HG03066 (cell line): ENCODE measurements at regions not wholly inside any gene's neighbourhood (a gene's known extent, or its start where the extent isn't known, plus 50 kb on each side); places are given as distances from the start of the nearest gene placed in this dataset.

ENCODE experiments used
- ATAC-seq: cut with Tn5 transposase; IDR thresholded peaks from one replicate; pipeline ENCODE4 v1.9.1; 2021; ENCODE audit warnings: low read depth; ENCODE audit not compliant: unreplicated experiment

DNA sequence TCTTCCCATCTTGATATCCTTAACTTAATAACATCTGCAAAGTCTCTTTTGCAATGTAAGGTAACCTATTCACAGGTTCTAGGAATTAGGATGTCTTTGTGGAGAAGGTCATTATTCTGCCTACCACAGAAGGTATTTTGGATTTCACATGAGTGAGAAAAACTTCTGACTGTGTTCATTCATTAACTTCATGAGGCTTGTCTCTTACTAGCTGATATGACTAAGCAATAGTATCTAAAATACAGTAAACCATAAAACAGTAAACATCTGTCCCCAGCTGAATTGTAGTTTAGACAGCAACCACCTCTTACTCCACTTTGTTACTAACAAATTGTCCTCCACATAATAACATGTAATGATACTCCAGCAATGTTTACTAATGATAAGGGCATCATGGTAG lies 198.1 kb downstream of the SEC23A start:
- no peak for ATAC-seq

DNA sequence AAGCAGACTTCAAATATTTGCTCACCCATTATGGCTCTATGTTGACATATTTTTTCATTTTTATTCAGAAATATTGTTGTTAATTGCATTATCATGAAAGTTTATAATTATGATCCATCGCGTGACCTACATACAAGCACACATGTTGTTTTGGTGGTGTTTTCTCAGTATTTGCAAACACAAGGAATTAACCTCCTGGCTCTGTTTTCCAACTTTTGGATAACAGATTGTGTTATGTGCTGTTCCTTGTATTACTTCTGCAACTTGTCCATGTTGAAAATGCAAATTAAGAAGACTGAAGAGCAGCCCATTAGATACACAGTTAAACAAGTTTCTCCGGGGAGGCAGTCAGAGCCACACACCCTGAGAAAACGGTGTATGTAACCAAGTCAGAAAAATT lies 201.2 kb downstream of the SEC23A start:
- ATAC-seq: no peak

DNA sequence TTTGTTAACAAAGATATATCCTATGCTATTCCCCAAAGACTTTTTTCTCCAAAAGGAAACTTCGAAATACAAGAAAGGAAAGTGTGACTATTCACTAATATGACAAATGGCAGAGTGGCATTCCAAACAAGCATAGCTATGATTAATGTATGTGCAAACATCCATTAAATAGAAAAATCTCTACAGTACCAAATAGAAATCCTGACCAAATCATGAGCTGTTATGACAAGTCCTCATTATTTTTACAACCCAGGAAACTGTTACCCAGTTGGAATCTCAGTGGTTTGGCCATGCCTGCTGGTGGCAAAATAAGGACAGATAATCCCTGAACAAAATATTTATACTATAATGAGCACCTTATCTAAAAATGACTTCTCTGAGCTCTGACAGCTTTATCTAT lies 202.1 kb downstream of the SEC23A start:
- ATAC-seq: no peak

DNA sequence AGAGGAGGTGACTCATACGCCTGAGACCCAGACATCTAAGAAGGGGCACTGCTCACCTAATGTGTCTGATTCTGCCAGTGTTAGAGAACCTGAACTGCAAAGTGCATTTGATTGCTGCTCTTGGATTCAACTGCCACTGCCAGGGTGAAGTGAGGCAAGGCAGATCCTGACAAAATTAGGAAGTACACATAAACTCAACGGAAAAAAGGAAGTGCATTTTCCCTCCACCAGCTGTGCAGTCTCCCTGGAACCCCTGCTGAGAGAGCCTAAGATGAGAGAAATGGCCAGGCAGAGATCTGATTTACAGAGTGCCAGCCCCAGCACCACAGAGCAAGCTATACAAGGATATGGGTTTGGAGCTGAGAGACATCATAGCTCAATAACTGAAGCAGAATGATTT lies 215.3 kb downstream of the SEC23A start:
- ATAC-seq: no peak

DNA sequence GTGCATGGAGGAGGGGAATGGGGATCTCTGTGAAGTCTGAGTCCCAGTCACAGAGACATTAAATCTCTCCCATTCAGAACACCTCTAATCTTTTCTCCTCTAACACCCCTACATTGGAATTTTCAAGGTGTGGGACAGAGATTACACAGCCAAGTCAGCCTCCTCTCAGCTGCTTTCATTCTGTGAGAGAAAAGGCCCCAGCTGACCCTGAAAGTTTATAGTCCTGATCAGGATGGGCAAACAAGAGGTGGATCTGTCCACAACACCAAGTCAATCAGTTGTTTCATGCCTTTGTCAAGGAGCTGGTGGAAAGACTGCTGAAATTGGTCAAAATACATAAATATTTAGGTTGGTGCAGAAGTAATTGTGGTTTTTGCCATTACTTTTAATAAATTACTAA lies 218.9 kb downstream of the SEC23A start:
- no peak for ATAC-seq

DNA sequence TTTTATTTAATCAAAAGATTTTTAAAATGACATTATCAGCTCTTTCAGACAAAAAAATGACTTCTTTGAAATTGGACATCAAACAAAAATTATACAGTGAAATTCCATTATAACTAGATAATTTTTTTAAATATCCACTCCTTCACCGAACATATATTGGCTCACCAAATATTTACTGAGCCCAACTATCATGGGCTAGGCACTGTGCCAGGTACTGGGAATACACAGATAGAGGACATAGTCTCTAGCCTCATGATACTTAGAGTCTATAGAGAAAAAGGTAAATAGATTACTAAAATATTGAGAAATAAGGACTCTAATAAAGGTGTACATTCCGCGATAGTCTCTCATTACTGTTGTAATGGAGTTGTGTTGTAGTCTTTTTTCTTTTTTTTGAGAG lies 219.9 kb downstream of the SEC23A start:
- ATAC-seq: no peak

DNA sequence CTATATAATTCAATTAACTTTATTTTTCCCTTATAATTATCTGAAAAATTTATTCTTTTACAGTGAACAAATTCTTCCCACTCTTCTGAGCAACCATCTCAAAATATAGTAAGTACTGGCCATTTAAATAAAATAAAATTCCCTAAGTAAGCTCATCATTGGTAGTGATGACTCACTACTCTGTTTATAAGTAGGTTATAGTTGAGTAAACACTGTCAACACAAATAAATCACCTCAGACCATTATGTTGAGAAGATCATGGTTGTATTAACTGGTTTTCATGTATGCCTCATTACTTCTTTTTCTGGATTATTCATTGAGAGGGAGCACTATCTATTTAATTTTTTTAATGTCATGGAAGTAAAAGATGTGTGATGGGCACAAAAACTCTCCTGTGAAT lies 220.5 kb downstream of the SEC23A start:
- no peak for ATAC-seq

DNA sequence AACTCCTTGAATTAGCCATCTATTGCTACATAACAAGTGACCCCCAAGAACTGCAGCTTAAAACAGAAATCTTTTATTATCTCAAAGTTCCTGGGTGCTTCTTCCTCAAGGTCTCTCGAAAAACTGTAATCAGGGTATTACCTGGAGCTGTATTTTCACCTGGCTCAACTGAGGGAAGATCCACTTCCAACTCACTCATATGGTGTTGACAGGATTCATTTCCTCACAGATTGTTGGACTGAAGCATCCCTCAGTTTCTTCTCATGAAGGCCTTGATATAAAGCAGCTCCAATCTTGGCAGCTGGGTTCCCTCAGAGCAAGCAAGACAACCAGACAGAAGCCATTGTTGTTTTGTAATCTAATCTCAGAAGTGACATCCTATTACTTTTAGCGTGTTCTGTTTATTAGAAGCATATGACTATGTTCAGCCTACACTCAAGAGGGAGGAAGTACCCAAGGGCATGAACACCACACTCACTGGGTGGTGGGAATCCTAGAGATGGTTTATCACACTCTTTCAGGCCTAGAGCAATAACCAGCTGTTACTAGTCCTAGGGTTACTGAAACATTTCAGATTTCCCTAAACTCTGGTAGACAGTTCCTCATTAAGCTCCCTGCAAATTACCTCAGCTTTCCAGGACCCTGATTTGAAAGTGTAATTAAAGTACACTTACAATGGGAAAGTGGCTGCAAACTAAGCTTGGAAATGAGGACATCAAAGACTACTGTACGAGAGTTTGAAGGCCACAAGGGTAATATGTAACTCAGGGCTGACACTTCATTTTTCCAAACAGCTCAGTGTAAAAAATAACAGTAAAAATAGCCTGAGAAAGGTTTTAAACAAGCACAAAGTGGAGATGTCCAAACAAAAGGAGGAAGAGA lies 222.2 kb downstream of the SEC23A start:
- no peak for ATAC-seq

DNA sequence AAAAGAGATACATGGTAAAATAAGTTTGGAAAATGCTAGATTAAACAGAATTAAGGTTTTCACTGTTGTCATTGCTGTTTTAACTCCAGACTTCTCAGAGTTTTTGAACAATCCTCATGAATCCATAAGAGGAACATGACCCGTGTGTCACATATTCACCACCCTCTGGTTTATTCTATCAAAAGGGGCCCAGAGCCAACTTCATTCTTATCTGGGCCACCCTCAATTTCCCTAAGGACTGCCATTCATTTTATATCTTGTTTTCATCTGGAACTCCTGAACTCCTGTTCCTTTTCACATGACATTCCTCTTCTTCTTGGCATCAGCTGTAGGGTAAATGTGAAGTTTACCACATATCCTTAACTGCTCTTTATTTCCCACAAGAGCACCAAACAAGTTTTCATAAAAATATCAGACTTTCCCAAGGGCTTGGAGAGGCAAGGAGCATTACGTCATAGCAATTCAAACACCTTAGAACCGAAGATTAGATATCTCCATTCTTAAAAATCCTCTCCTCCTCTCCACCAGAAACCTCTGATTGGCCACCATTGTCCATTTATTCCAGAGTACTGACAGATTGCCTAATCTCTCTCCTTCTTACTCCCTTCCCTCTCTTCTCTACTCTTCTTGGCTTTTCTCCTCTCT lies 225.2 kb downstream of the SEC23A start:
- no peak for ATAC-seq

DNA sequence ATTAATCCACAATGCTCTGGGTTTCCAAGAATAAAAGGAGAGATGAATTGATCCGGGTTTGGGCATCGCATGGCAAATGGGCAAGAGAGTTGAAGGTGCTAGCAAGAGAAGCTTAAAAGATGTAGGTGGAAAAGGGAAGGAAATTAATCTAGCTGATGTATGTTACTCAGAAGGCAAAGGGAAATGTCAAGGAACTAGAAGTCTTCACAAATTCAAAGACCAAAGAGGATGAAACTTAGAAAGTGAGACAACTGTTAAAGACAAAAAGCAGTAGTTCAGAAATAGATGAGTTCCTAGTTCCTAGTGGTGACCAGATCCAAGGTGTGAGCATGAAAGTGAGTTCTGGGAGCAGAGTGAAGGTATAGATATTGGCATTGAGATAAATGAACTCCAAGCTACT lies 228.3 kb downstream of the SEC23A start:
- ATAC-seq: no peak

DNA sequence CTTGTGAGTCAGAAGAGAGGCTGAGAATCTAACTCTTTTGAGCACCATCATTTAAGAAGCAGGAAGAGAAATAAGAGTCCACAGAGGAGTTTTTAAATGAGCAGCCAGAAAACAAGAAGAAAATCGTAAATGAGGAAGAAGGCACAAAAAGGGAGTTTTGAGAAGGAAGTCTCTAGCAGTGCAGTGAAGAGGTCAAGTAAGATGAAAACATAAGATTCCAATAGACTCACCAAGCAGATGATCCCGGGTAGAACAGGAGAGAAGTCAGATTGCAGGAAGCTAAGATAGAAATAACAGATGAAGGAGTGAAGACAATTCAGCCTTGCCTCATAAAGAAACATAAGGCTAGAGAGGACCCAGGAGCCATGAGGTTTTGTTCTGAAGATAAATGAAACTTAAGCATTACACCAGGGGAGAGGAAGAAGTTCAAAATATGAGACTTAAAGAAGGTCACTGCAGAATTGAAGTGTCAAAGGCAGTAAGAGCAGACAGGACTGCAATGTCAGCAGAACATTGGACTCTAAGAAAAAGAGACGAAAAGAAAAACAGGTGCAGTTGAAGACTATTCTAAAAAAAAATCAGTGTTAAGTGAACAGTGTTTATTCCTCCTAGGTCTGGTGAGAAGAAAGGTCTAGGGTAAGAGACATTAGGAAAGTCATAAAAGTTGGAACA lies 229.0 kb downstream of the SEC23A start:
- ATAC-seq: no peak

DNA sequence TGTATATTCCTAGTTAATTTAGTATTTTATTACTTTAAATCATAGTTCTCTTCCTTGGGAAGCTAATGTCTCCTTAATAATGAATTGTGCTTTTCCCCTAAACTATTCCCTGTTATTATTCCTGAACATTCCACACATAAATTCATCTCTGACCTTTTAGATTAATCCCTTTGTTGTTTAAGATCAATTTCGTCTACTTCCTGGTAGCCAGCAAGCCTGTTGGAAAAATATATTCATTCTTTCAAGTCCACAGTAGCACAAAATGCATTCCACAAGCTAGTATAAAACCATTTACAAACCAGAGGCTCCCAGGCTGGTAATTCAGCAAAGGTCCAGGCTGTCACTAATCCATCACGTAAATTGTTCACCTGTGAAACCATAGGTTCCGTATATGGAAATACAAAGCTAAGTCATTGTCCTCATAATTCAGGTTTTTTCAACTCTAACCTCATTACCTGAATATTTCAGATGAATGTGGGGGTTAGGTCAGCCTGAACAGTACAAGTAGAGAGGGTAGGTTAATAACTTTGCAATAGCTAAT lies 232.7 kb downstream of the SEC23A start:
- no peak for ATAC-seq

DNA sequence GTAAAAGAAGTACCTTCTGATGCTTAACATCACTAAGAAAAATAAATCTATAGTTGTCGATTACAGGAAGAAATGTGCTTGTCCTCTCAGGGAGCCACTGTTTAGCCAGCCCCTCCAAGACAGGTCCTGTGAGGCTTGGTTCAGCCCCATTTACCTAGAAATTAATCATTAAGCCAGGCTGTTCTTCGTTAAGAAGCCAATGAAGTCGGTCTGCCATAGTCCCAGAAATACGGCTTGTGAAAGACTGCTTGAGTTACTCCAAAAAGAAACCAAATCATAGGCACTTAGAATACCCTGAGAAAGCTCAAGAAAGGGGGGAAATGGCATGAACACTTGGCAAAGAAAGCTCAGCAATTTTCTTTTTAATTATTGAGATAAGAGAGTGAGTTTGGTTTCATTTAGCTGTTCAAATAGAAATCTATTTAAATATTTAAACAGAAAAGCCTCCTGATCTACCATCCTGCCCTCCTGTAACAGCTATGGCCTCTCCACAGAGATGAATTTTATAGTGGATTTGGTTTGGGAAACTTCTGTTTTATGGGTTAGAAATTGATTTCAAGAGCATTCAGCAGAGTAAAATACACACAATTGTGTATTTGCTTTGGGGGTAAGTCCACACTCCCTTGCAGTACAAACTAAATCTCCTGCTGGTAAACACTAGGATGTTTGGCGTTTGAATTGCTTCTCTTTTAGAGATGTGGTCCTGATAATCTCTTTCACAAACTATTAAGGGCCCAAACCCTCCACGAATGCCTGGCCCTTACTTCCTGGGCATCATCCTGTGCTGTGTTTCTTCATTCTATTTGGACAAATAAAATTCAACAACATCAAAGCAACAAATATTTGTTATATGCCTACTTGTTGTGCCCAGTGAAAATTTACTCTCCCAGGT lies 234.4 kb downstream of the SEC23A start:
- ATAC-seq: no peak

DNA sequence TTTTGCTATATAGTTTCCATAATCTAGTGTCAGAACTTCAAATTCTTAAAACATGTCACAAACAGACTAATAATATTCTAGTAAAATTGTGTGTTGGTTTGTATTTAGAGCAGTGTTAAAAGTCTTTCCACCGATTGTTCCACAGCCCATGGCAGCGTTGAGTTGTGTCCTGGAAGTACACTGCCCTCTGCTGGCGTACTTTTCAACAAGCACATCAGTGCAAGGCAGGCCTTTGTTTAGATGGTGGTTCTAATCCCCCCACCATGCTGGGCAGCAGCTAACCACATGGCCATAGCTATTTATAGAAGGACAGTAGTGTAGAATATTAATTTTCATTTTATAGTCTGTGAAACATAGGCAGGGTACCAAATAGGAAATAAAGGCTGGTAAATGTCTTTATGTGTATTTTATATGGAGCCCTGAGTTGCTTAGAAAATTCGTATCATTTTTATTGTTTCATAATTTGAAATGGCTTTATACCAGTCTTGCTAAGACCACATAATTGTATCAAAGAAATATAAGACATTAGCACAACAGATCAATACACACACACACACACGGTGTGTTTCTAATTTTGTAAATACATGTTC lies 235.4 kb downstream of the SEC23A start:
- peak; percentile 89 for ATAC-seq

DNA sequence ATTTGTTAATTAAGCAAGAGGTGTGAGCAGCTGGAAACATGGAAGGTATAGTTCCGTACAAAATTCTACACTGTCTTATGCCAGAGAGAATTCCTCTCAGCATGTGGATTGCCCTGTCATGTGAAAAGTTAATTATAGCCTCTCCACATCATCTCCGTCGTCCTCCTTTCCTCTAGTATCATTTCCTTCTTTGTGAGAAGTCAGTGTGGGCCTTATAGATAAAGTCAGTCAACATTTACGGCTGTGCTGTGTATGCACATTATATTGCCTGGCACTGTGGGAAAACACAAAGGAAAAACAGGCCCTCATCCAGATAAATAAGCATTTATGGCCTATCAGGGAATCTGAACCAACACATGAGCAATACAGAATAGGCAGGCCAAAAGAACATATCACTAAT lies 236.6 kb downstream of the SEC23A start:
- no peak for ATAC-seq

DNA sequence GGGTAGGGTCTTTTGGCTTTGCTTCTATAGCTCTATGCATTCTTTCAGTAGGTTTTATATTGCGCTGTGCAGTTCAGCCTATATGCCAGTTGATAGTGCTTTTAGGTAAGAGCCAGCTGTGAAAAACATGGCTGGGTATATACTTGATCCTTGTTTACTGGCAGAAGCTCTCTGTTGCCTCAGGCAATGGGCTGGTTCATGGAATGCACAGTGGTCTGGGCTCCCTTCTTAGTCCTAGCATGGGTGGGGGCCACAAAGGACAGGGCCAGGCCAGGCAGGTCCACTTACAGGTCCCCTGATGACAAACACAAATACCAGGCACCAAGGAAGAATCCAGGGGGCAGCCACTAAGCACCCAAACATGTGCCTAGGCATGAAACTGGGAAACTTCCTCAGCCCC lies 240.7 kb downstream of the SEC23A start:
- ATAC-seq: no peak

DNA sequence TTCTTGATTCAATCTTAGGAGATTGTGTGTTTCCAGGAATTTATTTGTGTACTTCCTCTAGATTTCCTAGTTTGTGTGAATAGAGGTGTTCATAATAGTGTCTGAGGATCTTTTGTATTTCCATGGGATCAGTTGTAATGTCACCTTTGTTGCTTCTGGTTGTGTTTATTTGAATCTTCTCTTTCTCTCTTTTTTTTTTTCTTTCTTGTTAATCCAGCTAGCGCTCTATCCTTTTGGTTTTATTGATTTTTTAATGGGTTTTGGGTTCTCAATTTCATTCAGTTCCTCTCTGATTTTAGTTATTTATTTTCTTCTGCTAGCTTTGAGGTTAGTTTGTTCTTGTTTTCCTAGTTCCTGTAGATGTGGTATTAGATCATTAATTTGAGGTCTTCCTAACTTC lies 242.5 kb downstream of the SEC23A start:
- ATAC-seq: no peak

DNA sequence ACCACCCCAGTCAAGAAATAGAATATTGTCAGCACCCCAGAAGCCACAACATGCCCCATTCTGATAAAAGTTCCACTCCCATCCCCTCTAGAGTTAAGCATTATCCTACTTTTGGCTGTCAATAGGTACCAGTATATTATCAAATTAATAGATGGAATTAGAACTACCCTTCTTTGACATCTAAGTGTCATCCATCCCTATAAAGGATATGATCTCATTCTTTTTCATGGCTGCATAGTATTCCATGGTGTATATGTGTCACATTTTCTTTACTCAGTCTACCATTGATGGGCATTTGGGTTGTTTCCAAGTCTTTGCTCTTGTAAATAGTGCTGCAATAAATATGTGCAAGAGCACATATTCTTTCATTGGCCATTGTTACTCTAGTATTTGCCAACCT lies 246.2 kb downstream of the SEC23A start:
- no peak for ATAC-seq

DNA sequence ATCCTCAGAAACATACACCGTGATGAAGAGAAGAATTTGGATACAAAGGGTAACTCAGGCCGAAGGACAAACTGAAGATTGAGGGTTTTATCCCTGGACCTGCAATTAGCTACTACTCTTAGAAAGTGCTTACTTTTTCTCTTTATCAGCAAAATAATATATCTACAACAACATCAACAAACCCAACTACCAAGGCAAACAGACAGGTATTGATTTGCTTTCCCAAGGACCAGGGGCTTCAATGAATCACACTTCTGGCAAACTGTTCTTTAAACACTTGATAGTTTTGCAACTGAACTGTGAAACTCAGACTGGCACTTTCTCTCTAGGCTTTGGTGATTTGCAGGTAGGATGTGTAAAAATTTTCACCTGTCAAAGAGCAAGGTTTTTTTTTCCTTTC lies 247.5 kb downstream of the SEC23A start:
- ATAC-seq: no peak

DNA sequence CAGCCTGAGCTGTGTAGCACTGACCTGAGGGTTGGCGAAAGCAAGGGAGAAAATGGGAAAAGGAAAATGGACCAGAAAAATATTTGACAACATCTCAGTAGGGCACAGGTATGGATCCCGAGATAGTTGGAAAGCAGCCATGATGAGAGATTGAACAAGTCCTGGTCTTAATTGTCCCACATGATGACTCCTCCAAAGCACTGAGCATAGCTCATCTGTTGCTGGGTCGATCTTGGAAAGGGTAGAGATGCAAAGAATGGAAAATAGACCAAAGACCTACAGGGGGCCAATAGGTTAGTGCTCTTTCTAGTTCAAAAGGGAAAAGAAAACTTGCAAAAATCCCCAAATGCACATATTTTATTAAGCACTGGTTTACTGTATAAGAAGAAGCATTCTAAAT lies 251.9 kb downstream of the SEC23A start:
- ATAC-seq: no peak
